Nephron (organoid): ENCODE measurements at regions not wholly inside any gene's neighbourhood (a gene's known extent, or its start where the extent isn't known, plus 50 kb on each side); places are given as distances from the start of the nearest gene placed in this dataset.
A peak's percentile ranks its signal among the peaks of the same experiment; 100 is the strongest.

ENCODE experiments used
- H3K27ac Mint-ChIP-seq, 3 experiments: 2 replicates each; pipeline ENCODE4 v1.8.0; 2020; ENCODE audit warnings: mixed read lengths in 3 of 3, mild to moderate bottlenecking in 2 of 3, moderate library complexity in 1 of 3
- H3K27me3 Mint-ChIP-seq: 2 replicates; pipeline ENCODE4 v1.8.0; 2021; ENCODE audit warnings: low read depth, mild to moderate bottlenecking, moderate library complexity, mixed read lengths
- H3K36me3 Mint-ChIP-seq: 2 replicates; pipeline ENCODE4 v1.8.0; 2020; ENCODE audit warnings: low read depth, mixed read lengths
- H3K4me1 Mint-ChIP-seq: 2 replicates; pipeline ENCODE4 v1.8.0; 2020; ENCODE audit warnings: mixed read lengths
- H3K4me3 Mint-ChIP-seq, 3 experiments: 2 replicates each; pipeline ENCODE4 v1.8.0; 2020; ENCODE audit warnings: mild to moderate bottlenecking in 3 of 3, mixed read lengths in 3 of 3, moderate library complexity in 2 of 3
- H3K9me3 Mint-ChIP-seq: 2 replicates; pipeline ENCODE4 v1.8.0; 2020; ENCODE audit warnings: mixed read lengths
- TF ChIP-seq, protein P1 (sequence below), 3 experiments: fragments of 200-600 bp; sonication (generic); IDR thresholded peaks; one replicate each; pipeline ENCODE4 v1.5.0; 2021; ENCODE audit warnings: antibody characterized with exemption in 3 of 3; ENCODE audit not compliant: unreplicated experiment in 3 of 3

GRCh38 chr15:96272427-96272826 is 58.1 kb upstream of the NR2F2 start:
- TF ChIP-seq, protein P1, sequence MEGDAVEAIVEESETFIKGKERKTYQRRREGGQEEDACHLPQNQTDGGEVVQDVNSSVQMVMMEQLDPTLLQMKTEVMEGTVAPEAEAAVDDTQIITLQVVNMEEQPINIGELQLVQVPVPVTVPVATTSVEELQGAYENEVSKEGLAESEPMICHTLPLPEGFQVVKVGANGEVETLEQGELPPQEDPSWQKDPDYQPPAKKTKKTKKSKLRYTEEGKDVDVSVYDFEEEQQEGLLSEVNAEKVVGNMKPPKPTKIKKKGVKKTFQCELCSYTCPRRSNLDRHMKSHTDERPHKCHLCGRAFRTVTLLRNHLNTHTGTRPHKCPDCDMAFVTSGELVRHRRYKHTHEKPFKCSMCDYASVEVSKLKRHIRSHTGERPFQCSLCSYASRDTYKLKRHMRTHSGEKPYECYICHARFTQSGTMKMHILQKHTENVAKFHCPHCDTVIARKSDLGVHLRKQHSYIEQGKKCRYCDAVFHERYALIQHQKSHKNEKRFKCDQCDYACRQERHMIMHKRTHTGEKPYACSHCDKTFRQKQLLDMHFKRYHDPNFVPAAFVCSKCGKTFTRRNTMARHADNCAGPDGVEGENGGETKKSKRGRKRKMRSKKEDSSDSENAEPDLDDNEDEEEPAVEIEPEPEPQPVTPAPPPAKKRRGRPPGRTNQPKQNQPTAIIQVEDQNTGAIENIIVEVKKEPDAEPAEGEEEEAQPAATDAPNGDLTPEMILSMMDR (IDR thresholded peaks at IDR 0.05; ENCODE audit: unreplicated experiment in 3 of 3): no peak
- H3K27me3 Mint-ChIP-seq: no peaks in the 10 kb centered on the region
- H3K4me3 Mint-ChIP-seq: no peak overlapping the region
- H3K9me3 Mint-ChIP-seq: no peaks in the 10 kb centered on the region
- peaks cover 14% of the 10 kb centered on the region for H3K4me1 Mint-ChIP-seq
- peaks cover 89% of the 10 kb centered on the region for H3K36me3 Mint-ChIP-seq
- no peak overlapping the region for H3K27ac Mint-ChIP-seq

DNA sequence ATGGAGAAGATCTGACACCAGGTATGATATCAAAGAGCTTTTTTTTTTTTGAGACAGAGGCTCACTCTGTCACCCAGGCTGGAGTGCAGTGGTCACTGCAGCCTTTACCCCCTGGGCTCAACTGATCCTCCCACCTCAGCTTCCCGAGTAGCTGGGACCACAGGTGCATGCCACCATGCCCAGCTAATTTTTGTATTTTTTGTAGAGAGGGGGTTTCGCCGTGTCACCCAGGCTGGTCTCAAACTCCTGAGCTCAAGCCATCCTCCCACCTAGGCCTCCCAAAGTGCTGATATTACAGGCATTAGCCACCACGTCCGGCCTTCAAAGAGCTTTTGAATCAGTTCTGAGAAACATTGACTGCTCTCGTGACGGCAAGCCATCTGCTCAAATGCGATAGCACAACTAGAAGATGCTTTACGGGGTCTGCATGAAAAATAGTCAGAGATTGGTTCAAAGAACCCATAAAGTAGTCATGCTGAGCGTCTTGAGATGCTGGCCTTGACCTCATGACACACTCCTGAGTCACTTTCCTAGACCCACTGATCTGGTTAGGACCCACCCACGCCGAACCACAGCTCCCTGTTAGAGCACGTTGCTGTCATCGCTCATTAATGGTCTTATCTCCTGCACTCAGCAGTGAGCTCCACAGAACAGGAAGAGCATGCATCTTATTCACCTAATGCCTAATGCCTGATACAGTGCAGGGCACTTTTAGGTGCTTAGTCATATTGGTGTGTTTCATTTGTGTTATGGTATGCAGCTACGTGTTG is 57.0 kb upstream of the NR2F2 start:
- no peak overlapping the region for H3K4me3 Mint-ChIP-seq
- H3K27ac Mint-ChIP-seq: no peak overlapping the region
- TF ChIP-seq, protein P1 (IDR thresholded peaks at IDR 0.05; ENCODE audit: unreplicated experiment in 3 of 3): no peak
- H3K36me3 Mint-ChIP-seq: peaks cover 89% of the 10 kb centered on the region
- H3K4me1 Mint-ChIP-seq: peaks cover 15% of the 10 kb centered on the region
- H3K9me3 Mint-ChIP-seq: no peaks in the 10 kb centered on the region
- no peaks in the 10 kb centered on the region for H3K27me3 Mint-ChIP-seq

GRCh38 chr15:96274087-96274440 is 56.4 kb upstream of the NR2F2 start:
- TF ChIP-seq, protein P1 (IDR thresholded peaks at IDR 0.05; ENCODE audit: unreplicated experiment in 3 of 3): no peak
- no peak overlapping the region for H3K27ac Mint-ChIP-seq
- no peaks in the 10 kb centered on the region for H3K9me3 Mint-ChIP-seq
- H3K4me1 Mint-ChIP-seq: peaks cover 10% of the 10 kb centered on the region
- H3K36me3 Mint-ChIP-seq: peaks cover 88% of the 10 kb centered on the region
- H3K27me3 Mint-ChIP-seq: no peaks in the 10 kb centered on the region
- H3K4me3 Mint-ChIP-seq: no peak overlapping the region

DNA sequence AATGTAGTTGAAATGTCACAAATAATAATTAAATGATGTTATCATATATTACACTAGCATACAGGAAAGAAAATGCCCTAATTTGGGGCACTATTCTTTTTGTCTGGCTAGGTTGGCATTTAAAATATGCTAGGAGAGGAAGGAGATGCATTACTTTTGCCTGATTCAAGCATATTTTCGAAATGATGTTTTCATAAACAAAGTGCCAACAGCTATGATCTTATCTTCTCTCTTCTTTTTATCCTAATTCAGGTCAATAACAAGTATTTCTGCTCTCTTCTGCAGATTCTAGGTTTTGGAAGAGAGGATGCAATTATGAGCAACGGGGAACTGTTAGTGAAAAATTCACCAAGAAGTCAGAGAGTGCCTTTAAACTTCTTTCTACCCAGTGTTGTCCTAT is 55.8 kb upstream of the NR2F2 start:
- TF ChIP-seq, protein P1 (IDR thresholded peaks at IDR 0.05; ENCODE audit: unreplicated experiment in 3 of 3): no peak
- Mint-ChIP-seq H3K27me3 (no peaks in the 10 kb centered on the region), H3K9me3 (no peaks in the 10 kb centered on the region), H3K27ac (peak overlapping the region in 1 of 3 experiments; percentile 65), H3K4me1 (peaks cover 10% of the 10 kb centered on the region), H3K4me3 (no peak overlapping the region), H3K36me3 (peaks cover 88% of the 10 kb centered on the region)

- Mint-ChIP-seq H3K9me3 (peaks cover 2% of the 10 kb centered on the region), H3K27ac (peak overlapping the region; percentile 29 to 53 (median 39)), H3K27me3 (no peaks in the 10 kb centered on the region), H3K36me3 (peaks cover 87% of the 10 kb centered on the region), H3K4me3 (no peak overlapping the region), H3K4me1 (peaks cover 10% of the 10 kb centered on the region)
- TF ChIP-seq, protein P1 (IDR thresholded peaks at IDR 0.05; ENCODE audit: unreplicated experiment in 3 of 3): no peak
Observed at GRCh38 chr15:96276438-96277210, 53.9 kb upstream of the NR2F2 start.
